ENCODE measurements at regions not wholly inside any gene's neighbourhood (a gene's known extent, or its start where the extent isn't known, plus 50 kb on each side); places are given as distances from the start of the nearest gene placed in this dataset.

DNA sequence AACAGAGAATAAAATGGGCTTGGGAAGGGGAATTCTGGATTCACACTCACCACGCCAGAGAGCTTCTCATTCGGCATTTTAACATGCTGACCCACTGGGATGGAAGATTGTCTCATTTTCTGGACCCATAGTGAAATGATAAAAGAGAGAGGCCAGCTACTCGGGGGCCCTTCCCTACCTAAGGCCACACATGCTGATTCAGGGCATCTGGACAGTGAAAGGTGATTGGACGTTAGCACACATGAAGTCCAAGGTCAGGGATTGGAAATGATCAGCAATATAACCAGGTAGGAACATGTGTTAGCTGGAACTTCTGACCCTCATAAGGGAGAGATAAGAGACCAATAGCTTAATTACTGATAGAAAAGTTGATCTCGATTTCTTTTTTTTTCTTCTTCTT, 183.7 kb downstream of the NUFIP1 start:
- no peak for DNase-seq (ENCODE audit: low read depth in 1 of 2, low spot score in 2 of 2)
- H3K79me2 ChIP-seq (ENCODE audit: control insufficient read depth in 1 of 2, insufficient read depth in 2 of 2, low read length in 2 of 2): no peaks in the 10 kb centered on the region
- H2BK20ac ChIP-seq (ENCODE audit: low read length): no peak overlapping the region
- ChIA-PET POLR2A (ENCODE audit: partially characterized antibody) (no interaction called here), CTCF (ENCODE audit: partially characterized antibody) (interaction anchor here (0.7 to 1.4 kb wide), 6 partner anchors 11 to 175 kb away, joined by 3 to 8 read pairs (median 3); no protein-coding TSS in a partner anchor)
- no peaks in the 10 kb centered on the region for H3K36me3 ChIP-seq (ENCODE audit: control insufficient read depth in 2 of 4, insufficient read depth in 4 of 4, low read length in 3 of 4)
- H4K20me1 ChIP-seq (replicated peaks in 1 of 2; ENCODE audit: control insufficient read depth in 1 of 2, insufficient read depth in 2 of 2, low read length in 2 of 2): no peaks in the 10 kb centered on the region
- no peak overlapping the region for H3K14ac ChIP-seq (ENCODE audit: insufficient read length)
- no peaks in the 10 kb centered on the region for H3K27me3 ChIP-seq (replicated peaks in 1 of 4; ENCODE audit: control insufficient read depth in 3 of 4, extremely low read depth in 1 of 4, insufficient read depth in 3 of 4, low read length in 3 of 4)
- H3K56ac ChIP-seq (replicated peaks; ENCODE audit: insufficient read length, low read depth, low read length): no peak overlapping the region
- no peak overlapping the region for H2BK15ac ChIP-seq (ENCODE audit: low read length)
- no peak overlapping the region for H3K27ac ChIP-seq (ENCODE audit: low read depth, low read length)
- no peaks in the 10 kb centered on the region for H3K79me1 ChIP-seq (ENCODE audit: low read depth, low read length)
- H4K91ac ChIP-seq (replicated peaks; ENCODE audit: insufficient read length, low read length): no peak overlapping the region
- no peak overlapping the region for H3K4me2 ChIP-seq (ENCODE audit: insufficient read depth in 1 of 2, low read depth in 2 of 2, low read length in 2 of 2)
- no peak overlapping the region for H3K18ac ChIP-seq (ENCODE audit: extremely low read depth, low read length)
- H4K5ac ChIP-seq (ENCODE audit: insufficient read length, low read depth, low read length): no peak overlapping the region
- H4K8ac ChIP-seq (ENCODE audit: extremely low read depth, insufficient read depth, low read length): no peak overlapping the region
- no peaks in the 10 kb centered on the region for H3K9me3 ChIP-seq (ENCODE audit: insufficient read depth in 2 of 2, low read depth in 1 of 2, low read length in 1 of 2)
- no peak overlapping the region for H2BK120ac ChIP-seq (replicated peaks; ENCODE audit: low read depth, low read length)
- no peak overlapping the region for H3K9ac ChIP-seq (replicated peaks in 1 of 4; ENCODE audit: extremely low read depth in 1 of 4, low read depth in 3 of 4, low read length in 3 of 4)
- H3K4me1 ChIP-seq (replicated peaks in 1 of 4; ENCODE audit: control insufficient read depth in 3 of 4, insufficient read depth in 4 of 4, low read length in 3 of 4): peaks cover 0 to 3% (median 0%) of the 10 kb centered on the region in 4 experiments; a peak in 1 of 7 replicates
- H2BK12ac ChIP-seq (ENCODE audit: low read depth, low read length): no peak overlapping the region
- FAIRE-seq: no peak
- H2AK5ac ChIP-seq (ENCODE audit: low read depth, low read length): no peak overlapping the region
- H2BK5ac ChIP-seq (ENCODE audit: low read depth, low read length): no peak overlapping the region
- no peak overlapping the region for H3K4me3 ChIP-seq (ENCODE audit: extremely low read depth in 1 of 4, insufficient read depth in 2 of 4, low read depth in 3 of 4, low read length in 4 of 4)
- no peak overlapping the region for H3K4ac ChIP-seq (replicated peaks; ENCODE audit: insufficient read length, low read depth, low read length)
- H3K23me2 ChIP-seq (ENCODE audit: low read depth, low read length): no peaks in the 10 kb centered on the region; the same call in 1 of the 2 replicates
- TF ChIP-seq SP1 (IDR thresholded peaks at IDR 0.05; ENCODE audit: low read depth, low read length): no peak
- H3K23ac ChIP-seq (ENCODE audit: insufficient read length): no peak overlapping the region
- H2AFZ ChIP-seq (ENCODE audit: low read length): no peak overlapping the region
- WGBS, 2 experiments (ENCODE audit: extremely low coverage in 1 of 2, insufficient coverage in 1 of 2, insufficient read length in 1 of 2, insufficient replicate concordance in 2 of 2, low coverage in 1 of 2, low lambda C conversion rate in 2 of 2, missing lambda C conversion rate in 1 of 2): 77% methylated on average over 5 of the region's 5 CpGs; no CpG with 5 or more reads in 1 of the 2 experiments
